Activated naive CD8-positive, alpha-beta T cell treated with anti-CD3 and anti-CD28 coated beads, Interleukin-2, amount 10 ng/mL, durations not matched to agents 7 days and 5 days (primary cell): ENCODE measurements at regions not wholly inside any gene's neighbourhood (a gene's known extent, or its start where the extent isn't known, plus 50 kb on each side); places are given as distances from the start of the nearest gene placed in this dataset.
A peak's percentile ranks its signal among the peaks of the same experiment; 100 is the strongest.

Source experiments
- ATAC-seq: fragments of 150-1000 bp; cut with Tn5 transposase; one replicate; pipeline ENCODE4 v1.10.0; 2021; ENCODE audit warnings: low read depth, moderate library complexity
- POLR2A ChIA-PET: fragments of 350-600 bp; sonication (Branson Sonifier 250); formaldehyde crosslinking; loops from one replicate; lab custom pipeline; 2021; ENCODE audit warnings: antibody characterized with exemption; lab: Charles Lee
- DNase-seq: peaks from one replicate; pipeline ENCODE4 v3.0.0; 2021
- H3K27ac Mint-ChIP-seq: one replicate; pipeline ENCODE4 v1.8.0; 2022; ENCODE audit warnings: mild to moderate bottlenecking, mixed read lengths
- H3K27me3 Mint-ChIP-seq: one replicate; pipeline ENCODE4 v1.8.0; 2022; ENCODE audit warnings: mild to moderate bottlenecking, moderate library complexity, mixed read lengths
- H3K36me3 Mint-ChIP-seq: one replicate; pipeline ENCODE4 v1.8.0; 2021; ENCODE audit warnings: mild to moderate bottlenecking, mixed read lengths
- H3K4me1 Mint-ChIP-seq: one replicate; pipeline ENCODE4 v1.8.0; 2021; ENCODE audit warnings: mixed read lengths
- H3K4me3 Mint-ChIP-seq: one replicate; pipeline ENCODE4 v1.8.0; 2022; ENCODE audit warnings: mild to moderate bottlenecking, moderate library complexity, mixed read lengths
- H3K9me3 Mint-ChIP-seq: one replicate; pipeline ENCODE4 v1.8.0; 2021; ENCODE audit warnings: mixed read lengths

- peaks cover 5% of the 10 kb centered on the region for H3K27me3 Mint-ChIP-seq
- H3K27ac Mint-ChIP-seq: no peak overlapping the region
- no peak for DNase-seq
- H3K9me3 Mint-ChIP-seq: peaks cover 2% of the 10 kb centered on the region
- POLR2A ChIA-PET: no interaction called here
- H3K4me3 Mint-ChIP-seq: no peak overlapping the region
- no peak for ATAC-seq
- H3K36me3 Mint-ChIP-seq: no peaks in the 10 kb centered on the region
- H3K4me1 Mint-ChIP-seq: no peaks in the 10 kb centered on the region
Observed at GRCh38 chr2:239786791-239787190, 238.4 kb downstream of the NDUFA10 start.

GRCh38 chr2:239781454-239781853, 243.7 kb downstream of the NDUFA10 start:
- Mint-ChIP-seq H3K4me3 (no peak overlapping the region), H3K27ac (no peak overlapping the region), H3K27me3 (peaks cover 5% of the 10 kb centered on the region), H3K36me3 (no peaks in the 10 kb centered on the region), H3K4me1 (no peaks in the 10 kb centered on the region), H3K9me3 (peaks cover 2% of the 10 kb centered on the region)
- POLR2A ChIA-PET: no interaction called here
- DNase-seq (no peak), ATAC-seq (no peak)

- Mint-ChIP-seq H3K4me3 (no peak overlapping the region), H3K4me1 (no peaks in the 10 kb centered on the region), H3K36me3 (no peaks in the 10 kb centered on the region), H3K27me3 (peaks cover 5% of the 10 kb centered on the region), H3K9me3 (no peaks in the 10 kb centered on the region), H3K27ac (no peak overlapping the region)
- DNase-seq (no peak), ATAC-seq (no peak)
- POLR2A ChIA-PET: no interaction called here
Observed at GRCh38 chr2:239780236-239780994, 244.7 kb downstream of the NDUFA10 start.

- DNase-seq (peak; percentile 13), ATAC-seq (no peak)
- Mint-ChIP-seq H3K27me3 (peaks cover 5% of the 10 kb centered on the region), H3K27ac (no peak overlapping the region), H3K36me3 (no peaks in the 10 kb centered on the region), H3K4me3 (no peak overlapping the region), H3K9me3 (no peaks in the 10 kb centered on the region), H3K4me1 (no peaks in the 10 kb centered on the region)
- POLR2A ChIA-PET: no interaction called here
Observed at GRCh38 chr2:239779584-239779983, 245.6 kb downstream of the NDUFA10 start.

- Mint-ChIP-seq H3K27me3 (peaks cover 5% of the 10 kb centered on the region), H3K4me1 (no peaks in the 10 kb centered on the region), H3K9me3 (no peaks in the 10 kb centered on the region), H3K36me3 (no peaks in the 10 kb centered on the region), H3K4me3 (no peak overlapping the region), H3K27ac (no peak overlapping the region)
- ATAC-seq: no peak
- POLR2A ChIA-PET: no interaction called here
- peak; percentile 16 for DNase-seq
Observed at GRCh38 chr2:239778861-239779558, 246.1 kb downstream of the NDUFA10 start.

GRCh38 chr2:239778042-239778851, 246.9 kb downstream of the NDUFA10 start:
- no peak for ATAC-seq
- H3K4me1 Mint-ChIP-seq: no peaks in the 10 kb centered on the region
- H3K36me3 Mint-ChIP-seq: no peaks in the 10 kb centered on the region
- no peaks in the 10 kb centered on the region for H3K9me3 Mint-ChIP-seq
- no peak overlapping the region for H3K4me3 Mint-ChIP-seq
- DNase-seq: no peak
- POLR2A ChIA-PET: no interaction called here
- H3K27me3 Mint-ChIP-seq: no peaks in the 10 kb centered on the region
- no peak overlapping the region for H3K27ac Mint-ChIP-seq

- Mint-ChIP-seq H3K27ac (no peak overlapping the region), H3K36me3 (no peaks in the 10 kb centered on the region), H3K4me1 (no peaks in the 10 kb centered on the region), H3K4me3 (no peak overlapping the region), H3K27me3 (peaks cover 2% of the 10 kb centered on the region), H3K9me3 (peaks cover 2% of the 10 kb centered on the region)
- ATAC-seq: no peak
- POLR2A ChIA-PET: no interaction called here
- DNase-seq: peak; percentile 9
Observed at GRCh38 chr2:239777219-239777618, 247.9 kb downstream of the NDUFA10 start.

- ATAC-seq (no peak), DNase-seq (no peak)
- peaks cover 2% of the 10 kb centered on the region for H3K27me3 Mint-ChIP-seq
- no peak overlapping the region for H3K27ac Mint-ChIP-seq
- peaks cover 4% of the 10 kb centered on the region for H3K9me3 Mint-ChIP-seq
- no peaks in the 10 kb centered on the region for H3K4me1 Mint-ChIP-seq
- H3K36me3 Mint-ChIP-seq: no peaks in the 10 kb centered on the region
- POLR2A ChIA-PET: no interaction called here
- no peak overlapping the region for H3K4me3 Mint-ChIP-seq
Observed at GRCh38 chr2:239776436-239777005, 248.6 kb downstream of the NDUFA10 start.

GRCh38 chr2:239775623-239776435, 249.3 kb downstream of the NDUFA10 start:
- POLR2A ChIA-PET: no interaction called here
- Mint-ChIP-seq H3K4me3 (no peak overlapping the region), H3K4me1 (no peaks in the 10 kb centered on the region), H3K27me3 (peaks cover 2% of the 10 kb centered on the region), H3K9me3 (peaks cover 5% of the 10 kb centered on the region), H3K36me3 (no peaks in the 10 kb centered on the region), H3K27ac (no peak overlapping the region)
- no peak for DNase-seq
- ATAC-seq: no peak

GRCh38 chr2:239774933-239775622, 250.1 kb downstream of the NDUFA10 start:
- peaks cover 5% of the 10 kb centered on the region for H3K9me3 Mint-ChIP-seq
- H3K36me3 Mint-ChIP-seq: no peaks in the 10 kb centered on the region
- no peak overlapping the region for H3K27ac Mint-ChIP-seq
- H3K27me3 Mint-ChIP-seq: peaks cover 2% of the 10 kb centered on the region
- DNase-seq (no peak), ATAC-seq (no peak)
- H3K4me3 Mint-ChIP-seq: no peak overlapping the region
- POLR2A ChIA-PET: no interaction called here
- H3K4me1 Mint-ChIP-seq: no peaks in the 10 kb centered on the region

GRCh38 chr2:239774142-239774462, 251.0 kb downstream of the NDUFA10 start:
- ATAC-seq (no peak), DNase-seq (no peak)
- H3K9me3 Mint-ChIP-seq: peaks cover 5% of the 10 kb centered on the region
- no peak overlapping the region for H3K4me3 Mint-ChIP-seq
- no peaks in the 10 kb centered on the region for H3K36me3 Mint-ChIP-seq
- POLR2A ChIA-PET: no interaction called here
- H3K27ac Mint-ChIP-seq: no peak overlapping the region
- peaks cover 2% of the 10 kb centered on the region for H3K27me3 Mint-ChIP-seq
- H3K4me1 Mint-ChIP-seq: no peaks in the 10 kb centered on the region

- Mint-ChIP-seq H3K27ac (no peak overlapping the region), H3K4me3 (no peak overlapping the region), H3K9me3 (peaks cover 5% of the 10 kb centered on the region), H3K27me3 (peaks cover 2% of the 10 kb centered on the region), H3K36me3 (no peaks in the 10 kb centered on the region), H3K4me1 (no peaks in the 10 kb centered on the region)
- ATAC-seq (no peak), DNase-seq (no peak)
- POLR2A ChIA-PET: no interaction called here
Observed at GRCh38 chr2:239773228-239774141, 251.7 kb downstream of the NDUFA10 start.
